ENCODE measurements at regions not wholly inside any gene's neighbourhood (a gene's known extent, or its start where the extent isn't known, plus 50 kb on each side); places are given as distances from the start of the nearest gene placed in this dataset.

DNA sequence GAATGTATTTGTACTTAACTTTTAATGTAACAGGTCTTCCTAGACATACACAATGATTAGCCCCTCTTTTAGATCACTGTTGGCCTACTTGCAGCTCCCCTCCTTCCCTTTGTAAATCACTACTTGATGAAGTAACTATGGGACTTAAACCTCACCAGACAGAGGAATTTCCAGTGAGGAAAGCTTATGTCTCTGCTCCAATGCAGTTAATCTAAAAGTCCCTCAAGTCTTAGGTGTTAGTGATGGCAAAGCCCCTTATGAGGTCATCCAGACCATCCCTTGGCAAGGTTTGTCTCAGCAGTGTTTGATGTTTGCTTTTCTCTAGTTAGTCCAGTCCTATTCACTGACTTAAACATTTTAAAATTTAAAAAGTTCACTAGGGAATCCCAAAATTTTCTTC is 877.3 kb upstream of the INTU start:
- TF ChIP-seq, protein P1, sequence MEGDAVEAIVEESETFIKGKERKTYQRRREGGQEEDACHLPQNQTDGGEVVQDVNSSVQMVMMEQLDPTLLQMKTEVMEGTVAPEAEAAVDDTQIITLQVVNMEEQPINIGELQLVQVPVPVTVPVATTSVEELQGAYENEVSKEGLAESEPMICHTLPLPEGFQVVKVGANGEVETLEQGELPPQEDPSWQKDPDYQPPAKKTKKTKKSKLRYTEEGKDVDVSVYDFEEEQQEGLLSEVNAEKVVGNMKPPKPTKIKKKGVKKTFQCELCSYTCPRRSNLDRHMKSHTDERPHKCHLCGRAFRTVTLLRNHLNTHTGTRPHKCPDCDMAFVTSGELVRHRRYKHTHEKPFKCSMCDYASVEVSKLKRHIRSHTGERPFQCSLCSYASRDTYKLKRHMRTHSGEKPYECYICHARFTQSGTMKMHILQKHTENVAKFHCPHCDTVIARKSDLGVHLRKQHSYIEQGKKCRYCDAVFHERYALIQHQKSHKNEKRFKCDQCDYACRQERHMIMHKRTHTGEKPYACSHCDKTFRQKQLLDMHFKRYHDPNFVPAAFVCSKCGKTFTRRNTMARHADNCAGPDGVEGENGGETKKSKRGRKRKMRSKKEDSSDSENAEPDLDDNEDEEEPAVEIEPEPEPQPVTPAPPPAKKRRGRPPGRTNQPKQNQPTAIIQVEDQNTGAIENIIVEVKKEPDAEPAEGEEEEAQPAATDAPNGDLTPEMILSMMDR (IDR thresholded peaks at IDR 0.05) = no peak
- TF ChIP-seq RELA (CRISPR knock-in tag; IDR thresholded peaks at IDR 0.05; ENCODE audit: borderline replicate concordance) = no peak
- no peak for TF ChIP-seq KAT7 (CRISPR knock-in tag; IDR thresholded peaks at IDR 0.05; ENCODE audit: borderline replicate concordance)
- no peak for TF ChIP-seq USF2 (CRISPR knock-in tag; IDR thresholded peaks at IDR 0.05)
